Panc1 (cell line): ENCODE measurements at regions not wholly inside any gene's neighbourhood (a gene's known extent, or its start where the extent isn't known, plus 50 kb on each side); places are given as distances from the start of the nearest gene placed in this dataset.

Experiments
- POLR2AphosphoS5 ChIP-seq: IDR thresholded peaks from 2 replicates; pipeline ENCODE4 v1.6.1; 2012; ENCODE audit warnings: mild to moderate bottlenecking, low read depth, low read length, moderate library complexity
- SIN3A ChIP-seq: IDR thresholded peaks from 2 replicates; pipeline ENCODE4 v1.6.1; 2012; ENCODE audit warnings: low read depth, mild to moderate bottlenecking, low read length, moderate library complexity, borderline replicate concordance; ENCODE audit not compliant: insufficient read depth
- TCF7L2 ChIP-seq: IDR thresholded peaks from 2 replicates; pipeline ENCODE4 v1.6.1; 2011; ENCODE audit warnings: mild to moderate bottlenecking, low read depth, low read length, inconsistent platforms
- TF ChIP-seq, protein P1 (sequence below): fragments of 450-650 bp; IDR thresholded peaks from 2 replicates; pipeline ENCODE4 v1.5.1; 2017; ENCODE audit warnings: mild to moderate bottlenecking
- TF ChIP-seq, protein P2 (sequence below), 2 experiments: IDR thresholded peaks; 2 replicates each; pipeline ENCODE4 v1.6.1; 2011 to 2012; ENCODE audit warnings: low read depth in 2 of 2, control low read depth in 1 of 2, low read length in 1 of 2, mild to moderate bottlenecking in 1 of 2, moderate library complexity in 1 of 2; ENCODE audit not compliant: insufficient read depth in 1 of 2

DNA sequence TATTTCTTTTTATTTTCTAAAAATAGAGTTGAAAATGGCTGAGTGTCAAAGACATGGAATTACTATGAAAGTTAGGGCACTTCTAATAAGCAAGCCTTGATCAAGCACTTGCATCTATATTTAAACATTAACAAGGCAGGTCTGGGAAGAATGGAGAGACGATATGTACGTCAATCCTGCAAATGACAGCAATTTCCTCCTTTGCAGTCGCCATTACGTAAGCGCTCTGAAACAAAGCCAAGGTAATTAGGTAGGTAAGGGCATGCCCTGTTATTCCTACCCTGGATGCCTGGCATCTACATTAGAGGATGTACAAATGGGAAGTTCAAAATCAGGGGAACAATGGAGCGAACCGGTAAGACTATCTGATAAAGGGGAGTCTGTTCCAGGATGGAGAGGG lies 664.0 kb upstream of the ARGLU1 start:
- TF ChIP-seq, protein P1, sequence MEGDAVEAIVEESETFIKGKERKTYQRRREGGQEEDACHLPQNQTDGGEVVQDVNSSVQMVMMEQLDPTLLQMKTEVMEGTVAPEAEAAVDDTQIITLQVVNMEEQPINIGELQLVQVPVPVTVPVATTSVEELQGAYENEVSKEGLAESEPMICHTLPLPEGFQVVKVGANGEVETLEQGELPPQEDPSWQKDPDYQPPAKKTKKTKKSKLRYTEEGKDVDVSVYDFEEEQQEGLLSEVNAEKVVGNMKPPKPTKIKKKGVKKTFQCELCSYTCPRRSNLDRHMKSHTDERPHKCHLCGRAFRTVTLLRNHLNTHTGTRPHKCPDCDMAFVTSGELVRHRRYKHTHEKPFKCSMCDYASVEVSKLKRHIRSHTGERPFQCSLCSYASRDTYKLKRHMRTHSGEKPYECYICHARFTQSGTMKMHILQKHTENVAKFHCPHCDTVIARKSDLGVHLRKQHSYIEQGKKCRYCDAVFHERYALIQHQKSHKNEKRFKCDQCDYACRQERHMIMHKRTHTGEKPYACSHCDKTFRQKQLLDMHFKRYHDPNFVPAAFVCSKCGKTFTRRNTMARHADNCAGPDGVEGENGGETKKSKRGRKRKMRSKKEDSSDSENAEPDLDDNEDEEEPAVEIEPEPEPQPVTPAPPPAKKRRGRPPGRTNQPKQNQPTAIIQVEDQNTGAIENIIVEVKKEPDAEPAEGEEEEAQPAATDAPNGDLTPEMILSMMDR, result no peak
- TF ChIP-seq, protein P2, sequence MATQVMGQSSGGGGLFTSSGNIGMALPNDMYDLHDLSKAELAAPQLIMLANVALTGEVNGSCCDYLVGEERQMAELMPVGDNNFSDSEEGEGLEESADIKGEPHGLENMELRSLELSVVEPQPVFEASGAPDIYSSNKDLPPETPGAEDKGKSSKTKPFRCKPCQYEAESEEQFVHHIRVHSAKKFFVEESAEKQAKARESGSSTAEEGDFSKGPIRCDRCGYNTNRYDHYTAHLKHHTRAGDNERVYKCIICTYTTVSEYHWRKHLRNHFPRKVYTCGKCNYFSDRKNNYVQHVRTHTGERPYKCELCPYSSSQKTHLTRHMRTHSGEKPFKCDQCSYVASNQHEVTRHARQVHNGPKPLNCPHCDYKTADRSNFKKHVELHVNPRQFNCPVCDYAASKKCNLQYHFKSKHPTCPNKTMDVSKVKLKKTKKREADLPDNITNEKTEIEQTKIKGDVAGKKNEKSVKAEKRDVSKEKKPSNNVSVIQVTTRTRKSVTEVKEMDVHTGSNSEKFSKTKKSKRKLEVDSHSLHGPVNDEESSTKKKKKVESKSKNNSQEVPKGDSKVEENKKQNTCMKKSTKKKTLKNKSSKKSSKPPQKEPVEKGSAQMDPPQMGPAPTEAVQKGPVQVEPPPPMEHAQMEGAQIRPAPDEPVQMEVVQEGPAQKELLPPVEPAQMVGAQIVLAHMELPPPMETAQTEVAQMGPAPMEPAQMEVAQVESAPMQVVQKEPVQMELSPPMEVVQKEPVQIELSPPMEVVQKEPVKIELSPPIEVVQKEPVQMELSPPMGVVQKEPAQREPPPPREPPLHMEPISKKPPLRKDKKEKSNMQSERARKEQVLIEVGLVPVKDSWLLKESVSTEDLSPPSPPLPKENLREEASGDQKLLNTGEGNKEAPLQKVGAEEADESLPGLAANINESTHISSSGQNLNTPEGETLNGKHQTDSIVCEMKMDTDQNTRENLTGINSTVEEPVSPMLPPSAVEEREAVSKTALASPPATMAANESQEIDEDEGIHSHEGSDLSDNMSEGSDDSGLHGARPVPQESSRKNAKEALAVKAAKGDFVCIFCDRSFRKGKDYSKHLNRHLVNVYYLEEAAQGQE (IDR thresholded peaks at IDR 0.05; ENCODE audit: insufficient read depth in 1 of 2, low read depth in 2 of 2, low read length in 1 of 2), result no peak
- TF ChIP-seq POLR2AphosphoS5 (no peak), SIN3A (no peak), TCF7L2 (no peak)
